Tibial nerve (tissue), 4 donors: ENCODE measurements at regions not wholly inside any gene's neighbourhood (a gene's known extent, or its start where the extent isn't known, plus 50 kb on each side); places are given as distances from the start of the nearest gene placed in this dataset.
"Not testable (repeated sequence)": the region's sequence is repeated elsewhere in the genome, so short reads cannot be mapped to it uniquely, and the experiment has no call there.

Experiments
- DNase-seq, 2 donors: peaks; one replicate each; pipeline ENCODE4 v3.0.0-alpha.2; 2019; ENCODE audit warnings: low spot score in 2 of 2
- H3K27ac ChIP-seq, 4 donors: fragments of 200-600 bp; sonication (generic) in 3 of 4; one replicate each; pipeline ENCODE4 v1.5.1; 2017 to 2019; ENCODE audit warnings: mild to moderate bottlenecking in 1 of 4
- H3K27me3 ChIP-seq, 2 donors: fragments of 200-600 bp; sonication (generic) in 1 of 2; one replicate each; pipeline versions ENCODE4 v1.5.1 to v1.6.0; 2017 to 2019
- H3K36me3 ChIP-seq, 3 donors: fragments of 200-600 bp; sonication (generic); one replicate each; pipeline ENCODE4 v1.5.1; 2018 to 2019
- H3K4me1 ChIP-seq, 4 donors: fragments of 200-600 bp; sonication (generic) in 3 of 4; one replicate each; pipeline ENCODE4 v1.5.1; 2017 to 2019
- H3K4me3 ChIP-seq, 4 donors: fragments of 200-600 bp; sonication (generic) in 3 of 4; one replicate each; pipeline ENCODE4 v1.5.1; 2017 to 2019; ENCODE audit warnings: mild to moderate bottlenecking in 1 of 4, moderate library complexity in 1 of 4
- H3K9me3 ChIP-seq, 4 donors: fragments of 200-600 bp; sonication (generic) in 3 of 4; one replicate each; pipeline ENCODE4 v1.5.1; 2017 to 2019
- WGBS, 2 donors: methylation state at CpG; one replicate each; pipeline ENCODE4 v1.1.5; 2018; 5-methylcytosine and 5-hydroxymethylcytosine counted together

DNA sequence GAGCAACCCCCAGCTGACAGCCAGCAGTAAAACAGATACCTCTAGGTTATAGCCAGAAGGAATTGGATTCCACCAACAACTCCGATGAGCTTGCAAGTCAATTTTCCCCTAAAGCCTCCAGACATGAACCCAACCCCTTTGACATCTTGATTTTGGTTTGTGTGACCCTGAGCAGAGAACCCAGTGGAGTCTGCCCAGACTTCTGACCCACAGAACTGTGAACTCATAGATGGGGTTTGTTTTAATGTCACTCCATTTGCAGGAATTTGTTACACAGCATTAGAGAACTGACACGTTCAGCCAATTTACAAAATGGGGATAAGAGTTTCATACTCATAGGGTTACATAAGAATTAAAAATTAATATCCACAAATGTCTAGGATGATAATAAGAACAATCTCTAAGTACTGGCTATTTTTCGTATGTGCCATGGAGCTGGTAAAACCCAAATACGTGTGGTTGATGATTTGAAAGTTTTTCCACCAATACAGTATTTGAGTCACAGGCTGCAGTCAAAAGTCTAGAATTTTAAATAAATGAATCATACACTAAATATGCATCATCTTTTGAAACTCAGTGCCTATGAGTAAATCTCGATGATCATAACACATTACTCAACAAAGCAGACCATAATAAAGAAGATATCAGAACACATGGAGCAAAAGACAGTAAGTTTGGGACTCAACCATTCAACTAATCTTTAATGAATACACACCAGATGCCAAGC lies 380.0 kb downstream of the ANAPC1 start:
- not testable (repeated sequence) for H3K27ac ChIP-seq, H3K27me3 ChIP-seq, DNase-seq, H3K9me3 ChIP-seq, H3K36me3 ChIP-seq, H3K4me3 ChIP-seq, H3K4me1 ChIP-seq
- 17% methylated on average over 2 of the region's 5 CpGs; no CpG with 5 or more reads in 1 of the 2 donors for WGBS, 2 donors

DNA sequence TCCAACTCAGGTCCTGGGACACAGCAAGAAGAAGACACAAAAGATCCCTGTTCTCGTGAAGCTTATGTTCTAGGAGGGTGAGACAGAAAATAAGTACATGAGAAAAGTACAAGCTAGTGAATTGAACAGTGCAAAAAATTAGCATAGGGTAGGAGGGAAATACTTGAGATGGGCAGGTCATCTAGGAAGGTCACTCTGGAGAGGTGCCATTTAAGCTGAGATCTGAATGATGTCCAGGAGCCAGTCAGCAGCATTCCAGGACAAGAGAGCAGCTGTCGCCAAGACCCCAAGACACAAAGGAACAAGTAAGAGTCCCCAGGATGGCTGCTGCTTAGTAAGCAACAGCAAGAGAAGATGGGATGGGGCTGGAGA lies 379.4 kb downstream of the ANAPC1 start:
- not testable (repeated sequence) for H3K27ac ChIP-seq, DNase-seq, H3K27me3 ChIP-seq, H3K4me1 ChIP-seq, H3K36me3 ChIP-seq, H3K9me3 ChIP-seq, H3K4me3 ChIP-seq
- 60 to 64% methylated on average over 1 of the region's 2 CpGs for WGBS, 2 donors

GRCh38 chr2:111505267-111505666 lies 378.7 kb downstream of the ANAPC1 start:
- not testable (repeated sequence) for H3K4me3 ChIP-seq, H3K27ac ChIP-seq, H3K9me3 ChIP-seq, H3K27me3 ChIP-seq, H3K36me3 ChIP-seq, H3K4me1 ChIP-seq, DNase-seq
- 48 to 67% methylated on average over 4 of the region's 5 CpGs for WGBS, 2 donors

- not testable (repeated sequence) for H3K9me3 ChIP-seq, H3K4me1 ChIP-seq, H3K36me3 ChIP-seq, H3K27me3 ChIP-seq, H3K4me3 ChIP-seq, DNase-seq, H3K27ac ChIP-seq
- WGBS, 2 donors, result 73 to 74% methylated on average over 3 of the region's 5 CpGs
Observed at GRCh38 chr2:111506936-111507335, 377.1 kb downstream of the ANAPC1 start.

- H3K27me3 ChIP-seq, H3K27ac ChIP-seq, H3K4me1 ChIP-seq, H3K36me3 ChIP-seq, H3K4me3 ChIP-seq, DNase-seq, H3K9me3 ChIP-seq: not testable (repeated sequence)
- WGBS, 2 donors, result 83 to 85% methylated on average over 6 of the region's 6 CpGs
Observed at GRCh38 chr2:111509225-111509869, 374.6 kb downstream of the ANAPC1 start.

DNA sequence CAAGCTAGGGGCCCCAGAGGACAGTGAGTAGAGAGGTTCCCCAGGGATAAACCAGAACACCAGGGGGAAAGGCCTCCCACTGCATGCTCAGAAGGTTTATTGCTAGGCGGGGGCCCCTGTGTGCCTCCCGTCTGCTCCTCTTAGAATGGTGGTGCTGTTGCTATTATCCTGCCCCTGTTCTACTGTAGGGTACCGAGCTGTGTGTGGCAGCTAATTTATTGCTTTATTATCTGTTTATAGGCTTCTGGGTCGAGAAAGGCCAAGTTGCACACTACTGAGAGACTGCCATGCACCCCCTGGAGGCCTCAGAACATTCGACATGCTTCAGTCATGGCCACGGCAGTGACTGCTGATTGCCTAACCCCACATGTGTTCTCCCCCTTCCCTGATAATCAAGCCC lies 373.6 kb downstream of the ANAPC1 start:
- H3K9me3 ChIP-seq, H3K4me3 ChIP-seq, H3K36me3 ChIP-seq, DNase-seq, H3K27me3 ChIP-seq, H3K27ac ChIP-seq, H3K4me1 ChIP-seq: not testable (repeated sequence)
- WGBS, 2 donors, result 77 to 100% methylated on average over 3 to 6 of the region's 6 CpGs

- H3K4me3 ChIP-seq, H3K4me1 ChIP-seq, DNase-seq, H3K36me3 ChIP-seq, H3K27me3 ChIP-seq, H3K9me3 ChIP-seq, H3K27ac ChIP-seq: not testable (repeated sequence)
- 67 to 83% methylated on average over 1 to 3 of the region's 3 CpGs for WGBS, 2 donors
Observed at GRCh38 chr2:111511062-111511461, 372.9 kb downstream of the ANAPC1 start.

DNA sequence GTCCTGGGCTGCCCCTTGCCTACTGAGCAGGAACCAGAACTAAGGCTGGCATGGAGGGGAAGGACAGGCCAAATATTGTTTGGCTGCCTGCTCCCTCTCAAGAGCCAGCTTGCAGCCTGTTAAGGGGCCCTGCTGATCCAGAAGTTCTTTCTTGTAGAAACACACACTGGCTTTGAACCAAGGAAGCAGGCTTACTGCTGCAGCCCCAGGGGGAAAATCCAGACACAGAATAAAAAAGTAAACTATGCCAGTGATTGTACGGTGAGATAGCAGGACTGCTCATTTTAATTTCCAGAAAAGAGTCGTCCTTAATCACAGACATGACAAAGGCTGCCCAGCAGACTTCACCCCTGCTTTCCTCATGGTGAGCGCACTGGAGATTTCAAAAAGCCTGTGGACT lies 371.6 kb downstream of the ANAPC1 start:
- WGBS, 2 donors, result 17 to 51% methylated on average over 2 to 3 of the region's 3 CpGs
- H3K4me1 ChIP-seq, H3K36me3 ChIP-seq, H3K27me3 ChIP-seq, H3K27ac ChIP-seq, H3K9me3 ChIP-seq, H3K4me3 ChIP-seq, DNase-seq: not testable (repeated sequence)

GRCh38 chr2:111514138-111514537 lies 369.9 kb downstream of the ANAPC1 start:
- not testable (repeated sequence) for H3K4me3 ChIP-seq, H3K36me3 ChIP-seq, H3K27me3 ChIP-seq, DNase-seq, H3K4me1 ChIP-seq, H3K9me3 ChIP-seq, H3K27ac ChIP-seq
- WGBS, 2 donors, result 92 to 93% methylated on average over 3 to 4 of the region's 4 CpGs

GRCh38 chr2:111517050-111517720 lies 366.8 kb downstream of the ANAPC1 start:
- H3K36me3 ChIP-seq, H3K4me3 ChIP-seq, H3K9me3 ChIP-seq, H3K27ac ChIP-seq, DNase-seq, H3K27me3 ChIP-seq, H3K4me1 ChIP-seq: not testable (repeated sequence)
- WGBS, 2 donors, result 60 to 67% methylated on average over 1 of the region's 2 CpGs

GRCh38 chr2:111517721-111518053 lies 366.3 kb downstream of the ANAPC1 start:
- not testable (repeated sequence) for H3K9me3 ChIP-seq, DNase-seq, H3K36me3 ChIP-seq, H3K27me3 ChIP-seq, H3K27ac ChIP-seq, H3K4me3 ChIP-seq
- peaks cover 0 to 11% (median 0%) of the 10 kb centered on the region in 4 donors for H3K4me1 ChIP-seq
- 55 to 59% methylated on average over 2 of the region's 2 CpGs for WGBS, 2 donors
